Esophagus muscularis mucosa (tissue), 4 donors: ENCODE measurements at regions not wholly inside any gene's neighbourhood (a gene's known extent, or its start where the extent isn't known, plus 50 kb on each side); places are given as distances from the start of the nearest gene placed in this dataset.

Source experiments
- EP300 ChIP-seq: sonication (generic); formaldehyde crosslinking; IDR thresholded peaks from one replicate; pipeline ENCODE4 v1.6.1; 2017; ENCODE audit warnings: antibody characterized with exemption
- POLR2AphosphoS5 ChIP-seq, 2 donors: sonication (generic); formaldehyde crosslinking; IDR thresholded peaks; one replicate each; pipeline ENCODE4 v1.6.1; 2017; ENCODE audit warnings: antibody characterized with exemption in 2 of 2
- TF ChIP-seq, protein P1 (sequence below), 3 experiments: fragments of 200-600 bp in 2 of 3; fragments of 450-650 bp in 1 of 3; sonication (generic) in 2 of 3; IDR thresholded peaks; one replicate each; pipeline ENCODE4 v1.5.1; 2017 to 2019; ENCODE audit warnings: antibody characterized with exemption in 3 of 3, mild to moderate bottlenecking in 2 of 3, moderate library complexity in 1 of 3

DNA sequence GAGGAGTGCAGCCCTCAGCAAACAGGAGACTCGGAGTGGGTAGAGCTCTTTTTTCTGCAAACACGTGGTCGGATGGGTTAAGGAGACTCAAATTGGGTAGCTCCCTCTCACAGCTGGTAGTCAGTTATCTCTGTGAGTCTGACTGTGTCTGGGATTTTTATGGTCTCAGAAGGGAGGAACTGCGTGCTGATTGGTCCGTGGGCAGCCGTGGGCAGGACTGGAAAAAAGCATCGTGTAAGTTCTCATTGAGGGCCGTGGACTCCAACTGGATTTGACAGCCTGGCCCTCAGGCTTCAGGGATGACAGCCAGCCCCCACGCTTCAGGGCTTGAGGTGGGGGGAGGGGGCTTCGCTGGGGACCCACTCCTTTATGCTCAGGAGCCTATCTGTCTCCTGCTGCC is 463.9 kb downstream of the EPHA3 start:
- TF ChIP-seq EP300: no peak
- TF ChIP-seq, protein P1, sequence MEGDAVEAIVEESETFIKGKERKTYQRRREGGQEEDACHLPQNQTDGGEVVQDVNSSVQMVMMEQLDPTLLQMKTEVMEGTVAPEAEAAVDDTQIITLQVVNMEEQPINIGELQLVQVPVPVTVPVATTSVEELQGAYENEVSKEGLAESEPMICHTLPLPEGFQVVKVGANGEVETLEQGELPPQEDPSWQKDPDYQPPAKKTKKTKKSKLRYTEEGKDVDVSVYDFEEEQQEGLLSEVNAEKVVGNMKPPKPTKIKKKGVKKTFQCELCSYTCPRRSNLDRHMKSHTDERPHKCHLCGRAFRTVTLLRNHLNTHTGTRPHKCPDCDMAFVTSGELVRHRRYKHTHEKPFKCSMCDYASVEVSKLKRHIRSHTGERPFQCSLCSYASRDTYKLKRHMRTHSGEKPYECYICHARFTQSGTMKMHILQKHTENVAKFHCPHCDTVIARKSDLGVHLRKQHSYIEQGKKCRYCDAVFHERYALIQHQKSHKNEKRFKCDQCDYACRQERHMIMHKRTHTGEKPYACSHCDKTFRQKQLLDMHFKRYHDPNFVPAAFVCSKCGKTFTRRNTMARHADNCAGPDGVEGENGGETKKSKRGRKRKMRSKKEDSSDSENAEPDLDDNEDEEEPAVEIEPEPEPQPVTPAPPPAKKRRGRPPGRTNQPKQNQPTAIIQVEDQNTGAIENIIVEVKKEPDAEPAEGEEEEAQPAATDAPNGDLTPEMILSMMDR (IDR thresholded peaks at IDR 0.05): no peak
- no peak for TF ChIP-seq POLR2AphosphoS5 (IDR thresholded peaks at IDR 0.05)
